T-helper 1 cell treated with Interleukin-12 subunit alpha and Interleukin-12 subunit beta and Interleukin-4 antibody, amounts not matched to agents 30 μg/mL and 1 μg/mL, for 36 hours (primary cell): ENCODE measurements at regions not wholly inside any gene's neighbourhood (a gene's known extent, or its start where the extent isn't known, plus 50 kb on each side); places are given as distances from the start of the nearest gene placed in this dataset.
"Not testable (repeated sequence)": the region's sequence is repeated elsewhere in the genome, so short reads cannot be mapped to it uniquely, and the experiment has no call there.

Source experiments
- H3K27ac Mint-ChIP-seq: one replicate; pipeline ENCODE4 v1.8.0; 2021; ENCODE audit warnings: mild to moderate bottlenecking, mixed read lengths
- H3K27me3 Mint-ChIP-seq: one replicate; pipeline ENCODE4 v1.8.0; 2021; ENCODE audit warnings: low read depth, mixed read lengths
- H3K36me3 Mint-ChIP-seq: one replicate; pipeline ENCODE4 v1.8.0; 2021; ENCODE audit warnings: low read depth, mixed read lengths
- H3K4me1 Mint-ChIP-seq: one replicate; pipeline ENCODE4 v1.8.0; 2021; ENCODE audit warnings: low read depth, mixed read lengths
- H3K4me3 Mint-ChIP-seq: one replicate; pipeline ENCODE4 v1.8.0; 2021; ENCODE audit warnings: mild to moderate bottlenecking, moderate library complexity, mixed read lengths
- H3K9me3 Mint-ChIP-seq: one replicate; pipeline ENCODE4 v1.8.0; 2021; ENCODE audit warnings: mixed read lengths

GRCh38 chr1:181179987-181180365 is 91.5 kb downstream of the IER5 start:
- H3K4me1 Mint-ChIP-seq: peaks cover 11% of the 10 kb centered on the region
- H3K4me3 Mint-ChIP-seq: no peak overlapping the region
- H3K27ac Mint-ChIP-seq: no peak overlapping the region

GRCh38 chr1:181180407-181181031 is 92.0 kb downstream of the IER5 start:
- no peak overlapping the region for H3K27ac Mint-ChIP-seq
- no peak overlapping the region for H3K4me3 Mint-ChIP-seq
- H3K27me3 Mint-ChIP-seq: peaks cover 40% of the 10 kb centered on the region
- peaks cover 11% of the 10 kb centered on the region for H3K4me1 Mint-ChIP-seq
- no peaks in the 10 kb centered on the region for H3K36me3 Mint-ChIP-seq
- no peaks in the 10 kb centered on the region for H3K9me3 Mint-ChIP-seq

More at GRCh38 chr1:181179987-181180365, 91.5 kb downstream of the IER5 start:
- no peaks in the 10 kb centered on the region for H3K36me3 Mint-ChIP-seq
- peaks cover 38% of the 10 kb centered on the region for H3K27me3 Mint-ChIP-seq
- no peaks in the 10 kb centered on the region for H3K9me3 Mint-ChIP-seq

- Mint-ChIP-seq H3K9me3 (no peaks in the 10 kb centered on the region), H3K4me1 (peaks cover 11% of the 10 kb centered on the region), H3K27ac (no peak overlapping the region), H3K27me3 (peaks cover 43% of the 10 kb centered on the region), H3K4me3 (no peak overlapping the region), H3K36me3 (no peaks in the 10 kb centered on the region)
These were observed 93.5 kb downstream of the IER5 start for GRCh38 chr1:181181792-181182585.

- H3K27ac Mint-ChIP-seq: no peak overlapping the region
- H3K9me3 Mint-ChIP-seq: no peaks in the 10 kb centered on the region
- H3K4me3 Mint-ChIP-seq: no peak overlapping the region
- peaks cover 8% of the 10 kb centered on the region for H3K4me1 Mint-ChIP-seq
- H3K27me3 Mint-ChIP-seq: peaks cover 36% of the 10 kb centered on the region
- no peaks in the 10 kb centered on the region for H3K36me3 Mint-ChIP-seq
These were observed 96.1 kb downstream of the IER5 start for GRCh38 chr1:181184621-181185020.

- Mint-ChIP-seq H3K36me3 (no peaks in the 10 kb centered on the region), H3K9me3 (no peaks in the 10 kb centered on the region), H3K27ac (no peak overlapping the region), H3K4me3 (no peak overlapping the region), H3K27me3 (peaks cover 29% of the 10 kb centered on the region), H3K4me1 (no peaks in the 10 kb centered on the region)
These were observed 97.0 kb downstream of the IER5 start for GRCh38 chr1:181185461-181185860.

- peaks cover 29% of the 10 kb centered on the region for H3K27me3 Mint-ChIP-seq
- not testable (repeated sequence) for H3K4me1 Mint-ChIP-seq, H3K27ac Mint-ChIP-seq, H3K36me3 Mint-ChIP-seq, H3K9me3 Mint-ChIP-seq, H3K4me3 Mint-ChIP-seq
These were observed 97.6 kb downstream of the IER5 start for GRCh38 chr1:181186133-181186532.

- Mint-ChIP-seq H3K4me3 (no peak overlapping the region), H3K27ac (no peak overlapping the region), H3K9me3 (no peaks in the 10 kb centered on the region), H3K4me1 (no peaks in the 10 kb centered on the region), H3K36me3 (no peaks in the 10 kb centered on the region), H3K27me3 (peaks cover 32% of the 10 kb centered on the region)
These were observed 99.0 kb downstream of the IER5 start for GRCh38 chr1:181187337-181188126.

GRCh38 chr1:181189245-181189644 is 100.7 kb downstream of the IER5 start:
- Mint-ChIP-seq H3K9me3 (no peaks in the 10 kb centered on the region), H3K4me3 (no peak overlapping the region), H3K27ac (no peak overlapping the region), H3K27me3 (peaks cover 33% of the 10 kb centered on the region), H3K36me3 (no peaks in the 10 kb centered on the region), H3K4me1 (no peaks in the 10 kb centered on the region)

- no peak overlapping the region for H3K27ac Mint-ChIP-seq
- H3K27me3 Mint-ChIP-seq: peaks cover 30% of the 10 kb centered on the region
- no peaks in the 10 kb centered on the region for H3K9me3 Mint-ChIP-seq
- H3K4me3 Mint-ChIP-seq: no peak overlapping the region
- no peaks in the 10 kb centered on the region for H3K4me1 Mint-ChIP-seq
- no peaks in the 10 kb centered on the region for H3K36me3 Mint-ChIP-seq
These were observed 101.3 kb downstream of the IER5 start for GRCh38 chr1:181189691-181190363.

GRCh38 chr1:181190364-181191035 is 102.0 kb downstream of the IER5 start:
- Mint-ChIP-seq H3K4me1 (no peaks in the 10 kb centered on the region), H3K36me3 (no peaks in the 10 kb centered on the region), H3K4me3 (no peak overlapping the region), H3K27me3 (peaks cover 25% of the 10 kb centered on the region), H3K27ac (no peak overlapping the region), H3K9me3 (no peaks in the 10 kb centered on the region)

- Mint-ChIP-seq H3K4me3 (no peak overlapping the region), H3K4me1 (no peaks in the 10 kb centered on the region), H3K27me3 (peaks cover 19% of the 10 kb centered on the region), H3K27ac (no peak overlapping the region), H3K9me3 (no peaks in the 10 kb centered on the region), H3K36me3 (no peaks in the 10 kb centered on the region)
These were observed 103.1 kb downstream of the IER5 start for GRCh38 chr1:181191494-181192040.

- H3K36me3 Mint-ChIP-seq: no peaks in the 10 kb centered on the region
- H3K27me3 Mint-ChIP-seq: peaks cover 11% of the 10 kb centered on the region
- no peaks in the 10 kb centered on the region for H3K4me1 Mint-ChIP-seq
- H3K27ac Mint-ChIP-seq: no peak overlapping the region
- H3K9me3 Mint-ChIP-seq: no peaks in the 10 kb centered on the region
- H3K4me3 Mint-ChIP-seq: no peak overlapping the region
These were observed 103.8 kb downstream of the IER5 start for GRCh38 chr1:181192316-181192715.

- H3K9me3 Mint-ChIP-seq: no peaks in the 10 kb centered on the region
- H3K4me1 Mint-ChIP-seq: no peaks in the 10 kb centered on the region
- peaks cover 24% of the 10 kb centered on the region for H3K27me3 Mint-ChIP-seq
- H3K27ac Mint-ChIP-seq: no peak overlapping the region
- H3K36me3 Mint-ChIP-seq: no peaks in the 10 kb centered on the region
- H3K4me3 Mint-ChIP-seq: no peak overlapping the region
These were observed 114.6 kb downstream of the IER5 start for GRCh38 chr1:181202986-181203555.
